22Rv1 (cell line): ENCODE measurements at regions not wholly inside any gene's neighbourhood (a gene's known extent, or its start where the extent isn't known, plus 50 kb on each side); places are given as distances from the start of the nearest gene placed in this dataset.

ENCODE experiments used
- H3K27ac ChIP-seq: fragments of 450-650 bp; 2 replicates; pipeline ENCODE4 v1.5.1; 2017
- CTCF ChIP-seq: fragments of 450-650 bp; IDR thresholded peaks from 2 replicates; pipeline ENCODE4 v1.5.1; 2017; ENCODE audit warnings: mild to moderate bottlenecking
- ZFX ChIP-seq: fragments of 450-650 bp; IDR thresholded peaks from 2 replicates; pipeline ENCODE4 v1.6.1; 2017; ENCODE audit warnings: antibody characterized with exemption, borderline replicate concordance

GRCh38 chr2:128995086-128995485, 676.4 kb upstream of the HS6ST1 start:
- no peak overlapping the region for H3K27ac ChIP-seq
- no peak for TF ChIP-seq CTCF

DNA sequence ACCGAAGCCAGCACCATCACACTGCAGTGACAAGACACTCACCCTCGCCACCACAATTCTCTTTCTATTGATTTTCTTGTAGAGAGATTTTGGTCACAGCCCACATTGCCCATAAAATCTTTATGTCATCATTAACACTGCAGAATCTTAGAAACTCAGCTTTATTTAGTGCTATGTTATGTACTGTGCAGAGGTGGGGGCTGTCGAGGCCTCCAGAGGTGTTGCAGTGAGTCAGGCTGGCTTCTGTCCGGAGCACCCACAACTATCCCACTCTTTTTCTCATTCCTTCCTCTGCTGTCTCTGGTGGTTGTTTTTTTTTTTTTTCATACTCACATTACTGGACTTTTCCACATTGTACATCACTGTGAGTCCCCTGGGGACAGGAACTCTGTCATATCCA, 677.4 kb upstream of the HS6ST1 start:
- H3K27ac ChIP-seq, result no peak overlapping the region
- TF ChIP-seq CTCF (no peak), ZFX (no peak)

GRCh38 chr2:128997166-128997866, 678.6 kb upstream of the HS6ST1 start:
- no peak for TF ChIP-seq CTCF
- no peak for TF ChIP-seq ZFX

GRCh38 chr2:129001926-129002325, 683.3 kb upstream of the HS6ST1 start:
- no peak overlapping the region for H3K27ac ChIP-seq
- no peak for TF ChIP-seq ZFX
- no peak for TF ChIP-seq CTCF

More at GRCh38 chr2:128997166-128997866, 678.6 kb upstream of the HS6ST1 start:
- H3K27ac ChIP-seq, result no peak overlapping the region

DNA sequence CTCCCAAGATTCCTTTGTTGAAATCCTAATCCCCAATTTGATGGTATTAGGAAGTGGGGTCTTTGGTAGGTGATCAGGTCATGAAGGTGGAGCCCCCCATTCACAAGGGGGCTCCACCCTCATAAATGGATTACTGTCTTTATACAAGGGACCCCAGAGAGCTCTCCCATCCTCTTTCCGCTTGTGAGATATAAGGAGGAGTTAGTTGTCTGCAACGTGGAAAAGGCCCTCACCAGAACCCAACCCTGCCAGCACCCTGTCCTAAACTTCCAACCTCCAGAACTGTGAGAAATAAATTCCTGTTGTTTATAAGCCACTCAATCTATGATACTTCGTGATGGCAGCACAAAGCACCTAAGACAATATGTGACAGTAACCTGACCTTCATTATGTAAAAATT, 684.1 kb upstream of the HS6ST1 start:
- H3K27ac ChIP-seq, result no peak overlapping the region
- TF ChIP-seq CTCF (no peak), ZFX (no peak)

DNA sequence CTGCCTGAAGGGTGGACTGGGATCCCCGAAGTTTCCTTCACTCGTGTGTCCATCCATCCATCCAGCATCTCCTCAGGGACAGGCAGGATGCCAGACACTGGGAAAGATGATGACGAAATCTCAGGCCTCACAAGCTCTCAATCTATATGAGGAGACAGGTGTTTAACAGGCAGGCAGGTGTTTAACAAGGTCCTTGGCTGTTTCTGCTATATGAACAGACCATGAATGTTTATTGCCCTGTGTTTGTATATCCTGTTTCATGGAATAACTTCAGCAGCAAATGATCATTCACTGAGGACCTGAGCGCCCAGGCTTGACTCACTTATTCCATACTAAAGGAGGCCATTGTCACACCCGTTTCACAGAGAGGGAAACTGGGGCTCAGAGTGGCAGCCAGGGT, 685.8 kb upstream of the HS6ST1 start:
- no peak for TF ChIP-seq ZFX
- TF ChIP-seq CTCF, result no peak
- H3K27ac ChIP-seq, result no peak overlapping the region

- no peak for TF ChIP-seq CTCF
- no peak for TF ChIP-seq ZFX
- H3K27ac ChIP-seq, result no peak overlapping the region
Measured at GRCh38 chr2:129004940-129005490, 686.3 kb upstream of the HS6ST1 start.
